ENCODE measurements at regions not wholly inside any gene's neighbourhood (a gene's known extent, or its start where the extent isn't known, plus 50 kb on each side); places are given as distances from the start of the nearest gene placed in this dataset.

DNA sequence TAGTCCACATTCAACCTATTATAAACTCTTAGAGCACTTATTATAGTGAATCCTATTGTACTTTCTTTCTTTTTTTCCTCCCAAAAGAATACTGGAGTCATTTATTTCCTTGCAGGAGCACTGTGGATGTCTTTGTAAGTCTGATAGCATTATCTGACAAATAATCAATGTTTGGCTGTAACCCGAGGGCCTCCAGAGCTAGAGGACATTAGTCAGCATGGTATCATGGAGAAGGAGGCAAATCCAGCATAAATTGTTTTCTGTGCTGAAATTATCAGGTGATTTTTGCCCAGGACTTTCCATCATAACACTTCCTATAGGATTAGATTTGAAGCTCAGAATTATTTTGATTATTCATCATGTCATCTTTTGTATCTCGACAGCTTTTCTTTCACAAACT is 551.0 kb downstream of the ZNF608 start:
- no TSS peak for BruUV-seq (replicated peaks)
- CTCF ChIA-PET: no interaction called here
- POLR2A ChIA-PET: no interaction called here
- ATAC-seq (no peak), DNase-seq (ENCODE audit: low read depth, low spot score) (no peak)
- H3K9me2 ChIP-seq (ENCODE audit: insufficient read depth): no peaks in the 10 kb centered on the region
- H4K20me1 ChIP-seq (ENCODE audit: insufficient read depth): no peaks in the 10 kb centered on the region
- H2AFZ ChIP-seq (ENCODE audit: low read depth, low read length, poor library complexity, severe bottlenecking): no peak overlapping the region
- RAD21 ChIA-PET (ENCODE audit: low non-redundant PET in 1 of 2, low total read pairs in 2 of 2, uncharacterized antibody in 2 of 2, unreplicated experiment in 2 of 2): no interaction called here
- no peaks in the 10 kb centered on the region for H3K36me3 ChIP-seq (ENCODE audit: control insufficient read depth in 1 of 2, insufficient read depth in 2 of 2, low read length in 2 of 2)
- H3K4me1 ChIP-seq (ENCODE audit: control insufficient read depth in 1 of 2, insufficient read depth in 2 of 2, low read length in 2 of 2): peaks cover 0 to 7% of the 10 kb centered on the region in 2 experiments; a peak in 1 of 4 replicates
- intact Hi-C loops (cut with micrococcal nuclease): no loop called here
- no peak overlapping the region for H3K4me2 ChIP-seq (ENCODE audit: low read length)
- TF ChIP-seq, protein P1, sequence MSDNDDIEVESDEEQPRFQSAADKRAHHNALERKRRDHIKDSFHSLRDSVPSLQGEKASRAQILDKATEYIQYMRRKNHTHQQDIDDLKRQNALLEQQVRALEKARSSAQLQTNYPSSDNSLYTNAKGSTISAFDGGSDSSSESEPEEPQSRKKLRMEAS (IDR thresholded peaks at IDR 0.05): no peak
- TF ChIP-seq POLR2AphosphoS5 (IDR thresholded peaks at IDR 0.05; ENCODE audit: low read depth, low read length): no peak
- TF ChIP-seq, protein P2, sequence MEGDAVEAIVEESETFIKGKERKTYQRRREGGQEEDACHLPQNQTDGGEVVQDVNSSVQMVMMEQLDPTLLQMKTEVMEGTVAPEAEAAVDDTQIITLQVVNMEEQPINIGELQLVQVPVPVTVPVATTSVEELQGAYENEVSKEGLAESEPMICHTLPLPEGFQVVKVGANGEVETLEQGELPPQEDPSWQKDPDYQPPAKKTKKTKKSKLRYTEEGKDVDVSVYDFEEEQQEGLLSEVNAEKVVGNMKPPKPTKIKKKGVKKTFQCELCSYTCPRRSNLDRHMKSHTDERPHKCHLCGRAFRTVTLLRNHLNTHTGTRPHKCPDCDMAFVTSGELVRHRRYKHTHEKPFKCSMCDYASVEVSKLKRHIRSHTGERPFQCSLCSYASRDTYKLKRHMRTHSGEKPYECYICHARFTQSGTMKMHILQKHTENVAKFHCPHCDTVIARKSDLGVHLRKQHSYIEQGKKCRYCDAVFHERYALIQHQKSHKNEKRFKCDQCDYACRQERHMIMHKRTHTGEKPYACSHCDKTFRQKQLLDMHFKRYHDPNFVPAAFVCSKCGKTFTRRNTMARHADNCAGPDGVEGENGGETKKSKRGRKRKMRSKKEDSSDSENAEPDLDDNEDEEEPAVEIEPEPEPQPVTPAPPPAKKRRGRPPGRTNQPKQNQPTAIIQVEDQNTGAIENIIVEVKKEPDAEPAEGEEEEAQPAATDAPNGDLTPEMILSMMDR (IDR thresholded peaks at IDR 0.05 in 2 of 3, conservative IDR thresholded peaks at IDR 0.05 in 1 of 3; ENCODE audit: borderline replicate concordance in 1 of 3, insufficient read depth in 1 of 3, low read depth in 2 of 3, low read length in 2 of 3): no peak
- no peak overlapping the region for H3K27ac ChIP-seq (ENCODE audit: low read depth, low read length)
- no peaks in the 10 kb centered on the region for H3K9me3 ChIP-seq (ENCODE audit: control insufficient read depth in 1 of 2, insufficient read depth in 1 of 2, low read depth in 1 of 2, low read length in 2 of 2)
- no peak overlapping the region for H3K4me3 ChIP-seq (replicated peaks in 1 of 2; ENCODE audit: low read depth in 1 of 2, low read length in 2 of 2)
- H3K27me3 ChIP-seq (ENCODE audit: insufficient read depth, low read length): no peaks in the 10 kb centered on the region
- H3K79me2 ChIP-seq (ENCODE audit: insufficient read depth, low read length): no peaks in the 10 kb centered on the region
- no peak overlapping the region for H3K9ac ChIP-seq (ENCODE audit: low read length)

DNA sequence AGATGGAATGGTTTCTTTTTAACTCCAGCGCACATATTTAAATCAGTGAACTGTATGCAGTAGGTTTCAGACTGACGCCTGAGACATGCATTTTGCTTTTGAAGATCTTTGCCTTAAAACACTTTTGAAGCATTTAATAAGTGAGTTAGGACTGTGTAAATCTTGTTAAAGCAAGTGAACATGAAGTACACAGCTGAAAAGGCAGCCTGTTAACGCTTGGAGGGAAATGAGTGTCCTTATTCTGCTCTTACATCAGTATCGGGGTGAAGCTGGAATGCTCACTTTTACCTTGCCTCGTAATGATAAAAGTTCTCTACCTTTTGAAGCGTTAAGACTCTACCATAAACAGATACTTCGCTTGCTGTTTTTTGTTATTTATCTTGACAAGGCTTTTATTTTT is 552.2 kb downstream of the ZNF608 start:
- BruUV-seq (replicated peaks): no TSS peak
- POLR2A ChIA-PET: no interaction called here

More for the DNA sequence above, 552.2 kb downstream of the ZNF608 start:
- Histone ChIP-seq H3K9ac (ENCODE audit: low read length) (no peak overlapping the region), H3K36me3 (ENCODE audit: control insufficient read depth in 1 of 2, insufficient read depth in 2 of 2, low read length in 2 of 2) (no peaks in the 10 kb centered on the region), H3K4me1 (ENCODE audit: control insufficient read depth in 1 of 2, insufficient read depth in 2 of 2, low read length in 2 of 2) (peaks cover 0 to 7% of the 10 kb centered on the region in 2 experiments; a peak in 1 of 4 replicates), H2AFZ (ENCODE audit: low read depth, low read length, poor library complexity, severe bottlenecking) (no peak overlapping the region), H4K20me1 (ENCODE audit: insufficient read depth) (no peaks in the 10 kb centered on the region), H3K9me3 (ENCODE audit: control insufficient read depth in 1 of 2, insufficient read depth in 1 of 2, low read depth in 1 of 2, low read length in 2 of 2) (no peaks in the 10 kb centered on the region), H3K27me3 (ENCODE audit: insufficient read depth, low read length) (no peaks in the 10 kb centered on the region), H3K79me2 (ENCODE audit: insufficient read depth, low read length) (no peaks in the 10 kb centered on the region), H3K4me2 (ENCODE audit: low read length) (no peak overlapping the region), H3K9me2 (ENCODE audit: insufficient read depth) (no peaks in the 10 kb centered on the region), H3K27ac (ENCODE audit: low read depth, low read length) (no peak overlapping the region), H3K4me3 (replicated peaks in 1 of 2; ENCODE audit: low read depth in 1 of 2, low read length in 2 of 2) (no peak overlapping the region)
- intact Hi-C loops (cut with micrococcal nuclease): no loop called here
- CTCF ChIA-PET: no interaction called here
- TF ChIP-seq FOSL1 (IDR thresholded peaks at IDR 0.05; ENCODE audit: low read depth) (no peak), ZFX (IDR thresholded peaks at IDR 0.05) (no peak), JUND (IDR thresholded peaks at IDR 0.05) (no peak), CEBPB (IDR thresholded peaks at IDR 0.05; ENCODE audit: low read depth) (no peak), EZH2 (IDR thresholded peaks at IDR 0.05) (no peak), ELF1 (IDR thresholded peaks at IDR 0.05; ENCODE audit: borderline replicate concordance, low read depth) (no peak), SRF (IDR thresholded peaks at IDR 0.05; ENCODE audit: low read depth) (no peak), TCF7L2 (IDR thresholded peaks at IDR 0.05; ENCODE audit: borderline replicate concordance, extremely low read depth, insufficient read depth, insufficient read length) (no peak), ZNF274 (IDR thresholded peaks at IDR 0.05; ENCODE audit: low read depth, low read length) (no peak), RAD21 (IDR thresholded peaks at IDR 0.05; ENCODE audit: low read depth) (no peak)
- TF ChIP-seq, protein P2 (IDR thresholded peaks at IDR 0.05 in 2 of 3, conservative IDR thresholded peaks at IDR 0.05 in 1 of 3; ENCODE audit: borderline replicate concordance in 1 of 3, insufficient read depth in 1 of 3, low read depth in 2 of 3, low read length in 2 of 3): no peak
- TF ChIP-seq, protein P1 (IDR thresholded peaks at IDR 0.05): no peak
- ATAC-seq: no peak
- RAD21 ChIA-PET (ENCODE audit: low non-redundant PET in 1 of 2, low total read pairs in 2 of 2, uncharacterized antibody in 2 of 2, unreplicated experiment in 2 of 2): no interaction called here
- no peak for DNase-seq (ENCODE audit: low read depth, low spot score)

All from HCT116 (cell line).